ENCODE measurements at regions not wholly inside any gene's neighbourhood (a gene's known extent, or its start where the extent isn't known, plus 50 kb on each side); places are given as distances from the start of the nearest gene placed in this dataset.

DNA sequence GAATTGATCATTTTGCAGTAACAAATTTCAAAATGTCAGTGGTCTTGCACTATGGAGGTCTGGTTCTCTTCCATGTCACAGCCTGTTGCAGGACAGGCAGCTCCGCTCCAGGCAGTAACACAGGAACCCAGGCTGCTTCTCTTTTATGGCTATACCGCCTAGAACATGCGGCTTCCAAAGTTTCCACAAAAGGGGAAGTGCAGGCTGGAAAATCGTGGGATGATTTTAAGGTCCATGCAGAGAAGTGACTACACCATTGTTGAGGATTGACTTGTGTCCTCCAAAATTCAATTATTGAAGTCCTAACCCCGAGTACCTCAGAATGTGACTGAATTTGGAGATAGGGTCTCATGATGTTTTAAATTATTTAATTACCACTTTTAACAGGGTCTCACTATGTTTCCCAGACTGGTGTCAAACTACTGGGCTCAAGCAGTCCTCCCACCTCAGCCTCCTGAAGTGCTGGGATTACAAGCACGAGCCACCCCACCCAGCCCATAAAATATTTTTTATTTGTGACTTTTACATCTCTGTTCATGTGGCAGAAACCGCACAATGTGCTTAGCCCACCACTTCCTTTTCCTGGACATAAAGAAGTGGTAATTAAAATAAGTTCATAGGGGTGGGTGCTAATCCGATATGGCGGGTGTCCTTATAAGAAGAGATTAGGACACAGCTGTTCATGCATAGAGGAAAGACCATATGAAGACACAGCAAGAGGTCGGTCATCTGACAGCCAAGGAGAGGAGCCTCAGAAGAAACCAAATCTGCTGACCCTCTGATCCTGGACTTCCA, 279.2 kb upstream of the RPL38 start:
- TF ChIP-seq POLR2A (IDR thresholded peaks at IDR 0.05) = no peak
- TF ChIP-seq, protein P1, sequence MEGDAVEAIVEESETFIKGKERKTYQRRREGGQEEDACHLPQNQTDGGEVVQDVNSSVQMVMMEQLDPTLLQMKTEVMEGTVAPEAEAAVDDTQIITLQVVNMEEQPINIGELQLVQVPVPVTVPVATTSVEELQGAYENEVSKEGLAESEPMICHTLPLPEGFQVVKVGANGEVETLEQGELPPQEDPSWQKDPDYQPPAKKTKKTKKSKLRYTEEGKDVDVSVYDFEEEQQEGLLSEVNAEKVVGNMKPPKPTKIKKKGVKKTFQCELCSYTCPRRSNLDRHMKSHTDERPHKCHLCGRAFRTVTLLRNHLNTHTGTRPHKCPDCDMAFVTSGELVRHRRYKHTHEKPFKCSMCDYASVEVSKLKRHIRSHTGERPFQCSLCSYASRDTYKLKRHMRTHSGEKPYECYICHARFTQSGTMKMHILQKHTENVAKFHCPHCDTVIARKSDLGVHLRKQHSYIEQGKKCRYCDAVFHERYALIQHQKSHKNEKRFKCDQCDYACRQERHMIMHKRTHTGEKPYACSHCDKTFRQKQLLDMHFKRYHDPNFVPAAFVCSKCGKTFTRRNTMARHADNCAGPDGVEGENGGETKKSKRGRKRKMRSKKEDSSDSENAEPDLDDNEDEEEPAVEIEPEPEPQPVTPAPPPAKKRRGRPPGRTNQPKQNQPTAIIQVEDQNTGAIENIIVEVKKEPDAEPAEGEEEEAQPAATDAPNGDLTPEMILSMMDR (IDR thresholded peaks at IDR 0.05) = no peak
- Histone ChIP-seq H3K9me3 (no peaks in the 10 kb centered on the region), H3K4me3 (no peak overlapping the region), H3K27me3 (no peaks in the 10 kb centered on the region), H3K4me1 (no peaks in the 10 kb centered on the region), H3K27ac (no peak overlapping the region), H3K36me3 (replicated peaks in 1 of 2; ENCODE audit: insufficient read depth in 1 of 2, low read depth in 2 of 2) (no peaks in the 10 kb centered on the region)
- no peak for DNase-seq
- 68 to 80% methylated on average over 10 of the region's 10 CpGs for WGBS, 2 donors
- no peak for ATAC-seq
- intact Hi-C loops (cut with DNase I) = no loop called here

DNA sequence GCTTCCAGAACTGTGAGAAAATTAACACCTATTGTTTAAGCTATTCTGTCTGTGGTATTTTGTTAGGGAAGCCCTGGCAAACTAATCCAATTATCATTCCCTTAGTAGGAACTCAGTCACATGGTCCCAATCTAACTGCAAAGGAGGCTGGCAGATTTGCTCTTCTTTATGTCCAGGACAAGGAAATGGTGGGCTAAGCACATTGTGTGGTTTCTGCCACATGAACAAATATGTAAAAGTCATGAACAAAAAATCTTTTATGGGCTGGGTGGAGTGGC, 278.6 kb upstream of the RPL38 start:
- ATAC-seq (no peak), DNase-seq (no peak)
- no peaks in the 10 kb centered on the region for H3K36me3 ChIP-seq (replicated peaks in 1 of 2; ENCODE audit: insufficient read depth in 1 of 2, low read depth in 2 of 2)
- H3K27ac ChIP-seq = no peak overlapping the region
- intact Hi-C loops (cut with DNase I) = no loop called here
- H3K4me1 ChIP-seq = no peaks in the 10 kb centered on the region
- H3K9me3 ChIP-seq = no peaks in the 10 kb centered on the region
- TF ChIP-seq, protein P1 (IDR thresholded peaks at IDR 0.05) = no peak
- TF ChIP-seq POLR2A (IDR thresholded peaks at IDR 0.05) = no peak
- no peaks in the 10 kb centered on the region for H3K27me3 ChIP-seq
- H3K4me3 ChIP-seq = no peak overlapping the region

DNA sequence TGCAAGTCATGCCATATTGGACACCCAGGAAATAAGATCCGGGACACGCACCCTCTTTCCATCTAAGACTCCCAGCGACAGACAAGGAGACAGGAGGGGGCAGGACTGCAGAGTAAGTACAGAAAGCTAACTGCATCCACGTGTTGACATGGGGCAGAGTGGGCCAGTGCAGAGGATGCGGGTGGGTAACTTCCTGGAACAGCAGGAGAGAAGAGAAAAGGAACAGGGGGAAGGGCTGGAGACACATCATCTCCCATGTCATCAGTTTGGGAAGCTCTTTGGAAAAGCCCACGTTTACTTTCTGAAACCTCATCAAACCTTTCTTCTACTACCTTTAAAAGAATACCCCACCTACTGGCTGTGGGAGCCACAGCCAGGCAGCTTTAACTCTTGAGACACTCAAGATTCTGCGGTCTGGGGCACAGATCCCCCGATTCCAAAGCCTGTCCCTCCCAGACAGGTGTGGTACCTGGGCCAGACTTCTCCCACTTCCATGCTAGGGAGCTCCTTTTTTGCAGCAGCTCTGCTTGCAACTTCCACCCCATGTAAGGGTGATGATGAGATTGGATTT, 273.5 kb upstream of the RPL38 start:
- H3K27me3 ChIP-seq = no peaks in the 10 kb centered on the region
- no peaks in the 10 kb centered on the region for H3K36me3 ChIP-seq (replicated peaks in 1 of 2; ENCODE audit: insufficient read depth in 1 of 2, low read depth in 2 of 2)
- intact Hi-C loops (cut with DNase I) = no loop called here
- 35 to 53% methylated on average over 8 of the region's 8 CpGs for WGBS, 2 donors
- H3K9me3 ChIP-seq = no peaks in the 10 kb centered on the region
- DNase-seq = no peak
- H3K27ac ChIP-seq = no peak overlapping the region
- no peaks in the 10 kb centered on the region for H3K4me1 ChIP-seq
- ATAC-seq = no peak
- no peak overlapping the region for H3K4me3 ChIP-seq
- TF ChIP-seq, protein P1 (IDR thresholded peaks at IDR 0.05) = no peak
- TF ChIP-seq POLR2A (IDR thresholded peaks at IDR 0.05) = no peak

DNA sequence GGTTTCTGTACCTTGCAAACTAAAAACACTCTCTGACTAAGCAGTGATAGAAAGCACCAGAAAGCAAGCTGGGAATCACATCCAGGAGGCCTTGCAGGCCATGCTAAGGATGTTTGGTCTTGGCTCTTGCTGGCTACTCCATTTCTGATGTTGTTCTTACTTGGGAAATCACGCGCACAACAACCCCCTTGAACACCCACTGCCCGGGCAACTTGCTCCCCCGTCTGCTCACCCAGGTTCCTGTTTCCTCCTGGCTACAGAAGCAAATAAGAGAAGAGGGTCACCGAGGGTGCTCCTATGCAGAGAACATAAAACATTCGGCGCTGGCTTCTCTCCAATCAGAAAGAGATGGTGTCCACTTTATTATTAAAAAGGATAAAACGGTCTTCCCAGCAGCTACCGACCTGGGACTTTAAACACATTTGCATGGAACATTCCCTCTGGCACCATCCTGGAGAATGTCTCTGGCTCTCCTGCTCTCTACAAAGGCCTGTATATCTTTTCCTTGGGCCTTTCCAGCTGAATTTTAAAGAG, 271.2 kb upstream of the RPL38 start:
- Histone ChIP-seq H3K36me3 (replicated peaks in 1 of 2; ENCODE audit: insufficient read depth in 1 of 2, low read depth in 2 of 2) (no peaks in the 10 kb centered on the region), H3K9me3 (no peaks in the 10 kb centered on the region), H3K27ac (no peak overlapping the region), H3K4me3 (no peak overlapping the region), H3K4me1 (no peaks in the 10 kb centered on the region), H3K27me3 (no peaks in the 10 kb centered on the region)
- TF ChIP-seq, protein P1 (IDR thresholded peaks at IDR 0.05) = no peak
- 75 to 91% methylated on average over 9 of the region's 9 CpGs for WGBS, 2 donors
- intact Hi-C loops (cut with DNase I) = no loop called here
- ATAC-seq (no peak), DNase-seq (no peak)

All from body of pancreas (tissue), 4 donors.